ENCODE measurements at regions not wholly inside any gene's neighbourhood (a gene's known extent, or its start where the extent isn't known, plus 50 kb on each side); places are given as distances from the start of the nearest gene placed in this dataset.

DNA sequence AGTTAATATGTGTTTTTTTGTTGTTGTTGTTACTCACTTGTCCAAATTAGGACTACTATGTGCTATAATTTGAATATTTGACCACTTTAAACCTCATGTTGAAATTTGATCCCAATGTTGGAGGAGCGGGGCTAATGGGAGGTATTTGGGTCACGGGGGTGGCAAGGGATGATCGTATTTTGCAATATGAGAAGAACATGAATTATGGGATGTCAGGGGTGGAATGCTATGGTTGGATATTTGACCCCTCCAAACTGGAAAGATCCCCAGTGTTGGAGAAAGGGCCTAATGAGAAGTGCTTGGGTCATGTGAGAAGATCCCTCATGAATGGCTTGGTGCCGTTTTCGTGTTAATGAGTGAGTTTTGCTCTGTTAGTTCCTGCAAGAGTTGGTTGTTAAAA, 119.8 kb downstream of the NUDT12 start:
- Histone ChIP-seq H3K27ac (no peak overlapping the region), H3K27me3 (no peaks in the 10 kb centered on the region), H3K4me1 (no peaks in the 10 kb centered on the region), H3K9me3 (peaks cover 0 to 14% (median 0%) of the 10 kb centered on the region in 3 donors), H3K36me3 (no peaks in the 10 kb centered on the region), H3K4me3 (no peak overlapping the region)
- no peak for ATAC-seq
- WGBS, 2 donors (ENCODE audit: low coverage in 1 of 2), result 85 to 96% methylated on average over 3 to 5 of the region's 5 CpGs
- TF ChIP-seq POLR2AphosphoS5 (IDR thresholded peaks at IDR 0.05) (no peak), EP300 (IDR thresholded peaks at IDR 0.05) (no peak), POLR2A (IDR thresholded peaks at IDR 0.05) (no peak)
- TF ChIP-seq, protein P1, sequence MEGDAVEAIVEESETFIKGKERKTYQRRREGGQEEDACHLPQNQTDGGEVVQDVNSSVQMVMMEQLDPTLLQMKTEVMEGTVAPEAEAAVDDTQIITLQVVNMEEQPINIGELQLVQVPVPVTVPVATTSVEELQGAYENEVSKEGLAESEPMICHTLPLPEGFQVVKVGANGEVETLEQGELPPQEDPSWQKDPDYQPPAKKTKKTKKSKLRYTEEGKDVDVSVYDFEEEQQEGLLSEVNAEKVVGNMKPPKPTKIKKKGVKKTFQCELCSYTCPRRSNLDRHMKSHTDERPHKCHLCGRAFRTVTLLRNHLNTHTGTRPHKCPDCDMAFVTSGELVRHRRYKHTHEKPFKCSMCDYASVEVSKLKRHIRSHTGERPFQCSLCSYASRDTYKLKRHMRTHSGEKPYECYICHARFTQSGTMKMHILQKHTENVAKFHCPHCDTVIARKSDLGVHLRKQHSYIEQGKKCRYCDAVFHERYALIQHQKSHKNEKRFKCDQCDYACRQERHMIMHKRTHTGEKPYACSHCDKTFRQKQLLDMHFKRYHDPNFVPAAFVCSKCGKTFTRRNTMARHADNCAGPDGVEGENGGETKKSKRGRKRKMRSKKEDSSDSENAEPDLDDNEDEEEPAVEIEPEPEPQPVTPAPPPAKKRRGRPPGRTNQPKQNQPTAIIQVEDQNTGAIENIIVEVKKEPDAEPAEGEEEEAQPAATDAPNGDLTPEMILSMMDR (IDR thresholded peaks at IDR 0.05), result no peak

DNA sequence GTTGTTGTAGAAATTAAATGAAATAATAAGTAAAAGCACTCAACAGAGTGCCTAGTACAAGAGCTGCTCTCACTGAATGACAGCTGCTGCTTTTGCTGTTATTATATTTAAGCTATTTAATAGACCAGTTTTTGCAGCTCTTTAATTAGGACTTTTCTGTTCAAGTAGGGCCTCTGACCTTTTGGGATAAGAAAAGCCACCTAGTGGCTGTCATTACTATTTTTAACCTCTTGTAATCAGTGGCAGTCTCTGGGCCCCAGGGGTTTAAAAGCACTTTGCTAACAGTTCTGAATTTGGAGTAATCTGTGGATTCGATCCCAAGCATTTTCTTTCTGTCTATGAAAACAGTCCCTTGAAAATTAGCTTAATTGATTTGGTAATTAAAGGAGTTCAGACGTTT, 121.1 kb downstream of the NUDT12 start:
- H3K4me3 ChIP-seq, result no peak overlapping the region
- no peaks in the 10 kb centered on the region for H3K4me1 ChIP-seq
- WGBS, 2 donors (ENCODE audit: low coverage in 1 of 2), result 26 to 75% methylated on average over 2 of the region's 2 CpGs
- ATAC-seq, result no peak
- H3K27ac ChIP-seq, result no peak overlapping the region
- no peaks in the 10 kb centered on the region for H3K36me3 ChIP-seq
- no peaks in the 10 kb centered on the region for H3K27me3 ChIP-seq
- TF ChIP-seq POLR2AphosphoS5 (IDR thresholded peaks at IDR 0.05) (no peak), POLR2A (IDR thresholded peaks at IDR 0.05) (no peak), EP300 (IDR thresholded peaks at IDR 0.05) (no peak)
- TF ChIP-seq, protein P1 (IDR thresholded peaks at IDR 0.05), result no peak
- peaks cover 0 to 14% (median 0%) of the 10 kb centered on the region in 3 donors for H3K9me3 ChIP-seq

DNA sequence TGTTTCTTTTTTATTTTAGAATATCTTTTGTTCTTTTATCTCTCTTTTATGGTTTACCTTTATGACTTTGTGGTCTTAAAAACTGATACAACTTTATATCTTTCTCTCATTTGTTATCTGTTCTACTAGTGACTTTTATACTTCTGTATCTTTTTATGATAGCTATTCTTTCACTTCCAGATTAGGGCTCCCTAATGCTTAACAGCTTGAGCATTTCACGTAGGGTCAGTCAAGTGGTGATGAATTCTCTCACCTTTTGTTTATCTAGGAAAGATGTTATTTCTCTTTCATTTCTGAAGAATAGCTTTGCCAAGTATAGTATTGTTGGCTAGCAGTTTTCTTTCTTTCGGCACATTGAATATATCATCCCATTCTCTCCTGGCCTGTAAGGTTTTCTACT, 123.6 kb downstream of the NUDT12 start:
- H3K4me3 ChIP-seq, result no peak overlapping the region
- peaks cover 0 to 14% (median 0%) of the 10 kb centered on the region in 3 donors for H3K9me3 ChIP-seq
- no peaks in the 10 kb centered on the region for H3K36me3 ChIP-seq
- H3K27me3 ChIP-seq, result no peaks in the 10 kb centered on the region
- TF ChIP-seq POLR2A (IDR thresholded peaks at IDR 0.05) (no peak), POLR2AphosphoS5 (IDR thresholded peaks at IDR 0.05) (no peak), EP300 (IDR thresholded peaks at IDR 0.05) (no peak)
- TF ChIP-seq, protein P1 (IDR thresholded peaks at IDR 0.05), result no peak
- H3K4me1 ChIP-seq, result no peaks in the 10 kb centered on the region
- ATAC-seq, result no peak
- H3K27ac ChIP-seq, result no peak overlapping the region
- 47 to 92% methylated on average over 2 of the region's 2 CpGs for WGBS, 2 donors (ENCODE audit: low coverage in 1 of 2)

DNA sequence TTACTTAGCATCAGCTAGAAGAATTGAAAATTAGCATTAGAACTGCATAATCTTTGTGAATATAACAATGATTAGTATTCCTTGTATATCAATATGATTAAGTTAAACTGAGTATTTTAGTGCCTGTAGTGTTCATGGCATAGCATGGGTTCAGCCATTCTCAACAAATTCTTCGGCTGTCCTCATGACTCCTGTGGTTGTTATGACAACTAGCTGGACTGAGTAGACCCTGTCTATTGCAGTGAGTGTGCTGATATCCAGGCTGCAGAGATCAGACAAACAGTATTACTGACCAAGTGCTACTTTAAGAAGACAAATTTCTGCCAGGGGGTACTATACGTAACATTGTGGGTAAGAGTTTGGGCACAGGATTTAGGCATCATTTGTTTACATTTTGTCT, 125.9 kb downstream of the NUDT12 start:
- H3K4me3 ChIP-seq, result no peak overlapping the region
- no peak for ATAC-seq
- TF ChIP-seq POLR2A (IDR thresholded peaks at IDR 0.05), result no peak
- TF ChIP-seq, protein P1 (IDR thresholded peaks at IDR 0.05), result no peak
- TF ChIP-seq POLR2AphosphoS5 (IDR thresholded peaks at IDR 0.05), result no peak
- no peak for TF ChIP-seq EP300 (IDR thresholded peaks at IDR 0.05)
- H3K36me3 ChIP-seq, result no peaks in the 10 kb centered on the region
- no peaks in the 10 kb centered on the region for H3K27me3 ChIP-seq
- WGBS, 2 donors (ENCODE audit: low coverage in 1 of 2), result 89 to 93% methylated on average over 2 of the region's 2 CpGs
- H3K9me3 ChIP-seq, result peaks cover 0 to 14% (median 0%) of the 10 kb centered on the region in 3 donors
- H3K27ac ChIP-seq, result no peak overlapping the region
- no peaks in the 10 kb centered on the region for H3K4me1 ChIP-seq

DNA sequence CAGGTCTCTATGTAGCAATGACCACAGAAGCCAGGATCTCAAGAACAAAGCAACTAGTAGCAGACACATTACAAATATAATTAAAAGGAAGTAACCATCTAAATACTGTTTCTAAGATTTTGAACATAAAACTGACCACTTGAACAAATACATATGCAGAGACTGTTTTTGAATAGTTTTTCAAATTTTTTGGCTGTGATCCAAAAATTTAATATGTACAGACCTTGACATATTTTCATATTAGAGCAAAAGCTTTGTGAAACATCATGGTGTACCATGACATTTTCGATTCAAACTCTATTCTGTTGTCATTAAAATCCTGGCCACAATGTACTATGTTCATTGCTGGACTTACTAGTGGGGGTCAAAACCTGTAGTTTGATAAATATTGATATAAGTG, 126.5 kb downstream of the NUDT12 start:
- Histone ChIP-seq H3K27ac (no peak overlapping the region), H3K9me3 (peaks cover 0 to 14% (median 0%) of the 10 kb centered on the region in 3 donors), H3K4me3 (no peak overlapping the region), H3K36me3 (no peaks in the 10 kb centered on the region), H3K4me1 (no peaks in the 10 kb centered on the region), H3K27me3 (no peaks in the 10 kb centered on the region)
- no peak for ATAC-seq
- TF ChIP-seq POLR2AphosphoS5 (IDR thresholded peaks at IDR 0.05) (no peak), EP300 (IDR thresholded peaks at IDR 0.05) (no peak), POLR2A (IDR thresholded peaks at IDR 0.05) (no peak)
- TF ChIP-seq, protein P1 (IDR thresholded peaks at IDR 0.05), result no peak
- whole genome bisulfite sequencing, 2 donors (ENCODE audit: low coverage in 1 of 2), result 56 to 60% methylated on average over 1 of the region's 1 CpG

All from gastroesophageal sphincter (tissue), 4 donors.